ENCODE measurements at regions not wholly inside any gene's neighbourhood (a gene's known extent, or its start where the extent isn't known, plus 50 kb on each side); places are given as distances from the start of the nearest gene placed in this dataset.

- no peak for DNase-seq
Measured at GRCh38 chr16:26905336-26905735, 161.4 kb upstream of the C16orf82 start.

- DNase-seq = no peak
Measured at GRCh38 chr16:26909623-26910022, 157.1 kb upstream of the C16orf82 start.

GRCh38 chr16:26911436-26911835 is 155.3 kb upstream of the C16orf82 start:
- DNase-seq = no peak

- no peak for DNase-seq
Measured at GRCh38 chr16:26913851-26914250, 152.9 kb upstream of the C16orf82 start.

GRCh38 chr16:26930786-26931581 is 135.7 kb upstream of the C16orf82 start:
- DNase-seq = no peak

- DNase-seq = no peak
Measured at GRCh38 chr16:26950636-26951035, 116.1 kb upstream of the C16orf82 start.

- DNase-seq = no peak
Measured at GRCh38 chr16:26951950-26952349, 114.8 kb upstream of the C16orf82 start.

GRCh38 chr16:26952411-26952810 is 114.3 kb upstream of the C16orf82 start:
- no peak for DNase-seq

- DNase-seq = no peak
Measured at GRCh38 chr16:26957283-26957859, 109.4 kb upstream of the C16orf82 start.

- DNase-seq = no peak
Measured at GRCh38 chr16:26959416-26960009, 107.2 kb upstream of the C16orf82 start.

- no peak for DNase-seq
Measured at GRCh38 chr16:26961459-26961858, 105.3 kb upstream of the C16orf82 start.

GRCh38 chr16:26963109-26963508 is 103.6 kb upstream of the C16orf82 start:
- peak in 1 of 5 experiments; percentile 41 for DNase-seq

GRCh38 chr16:26969589-26970231 is 97.0 kb upstream of the C16orf82 start:
- no peak for DNase-seq

GRCh38 chr16:26970292-26970691 is 96.4 kb upstream of the C16orf82 start:
- no peak for DNase-seq

- no peak for DNase-seq
Measured at GRCh38 chr16:26976873-26977272, 89.9 kb upstream of the C16orf82 start.

GRCh38 chr16:26981266-26981938 is 85.3 kb upstream of the C16orf82 start:
- no peak for DNase-seq

- DNase-seq = no peak
Measured at GRCh38 chr16:26982422-26982821, 84.3 kb upstream of the C16orf82 start.

- no peak for DNase-seq
Measured at GRCh38 chr16:26983426-26983825, 83.3 kb upstream of the C16orf82 start.

- DNase-seq = no peak
Measured at GRCh38 chr16:26985100-26986065, 81.3 kb upstream of the C16orf82 start.

GRCh38 chr16:26987597-26988010 is 79.1 kb upstream of the C16orf82 start:
- DNase-seq = no peak

- no peak for DNase-seq
Measured at GRCh38 chr16:26988186-26988585, 78.5 kb upstream of the C16orf82 start.
